ENCODE measurements at regions not wholly inside any gene's neighbourhood (a gene's known extent, or its start where the extent isn't known, plus 50 kb on each side); places are given as distances from the start of the nearest gene placed in this dataset.

- intact Hi-C loops (cut with DNase I), result no loop called here
- Histone ChIP-seq H3K36me3 (no peaks in the 10 kb centered on the region), H3K4me1 (replicated peaks) (no peaks in the 10 kb centered on the region), H3K9me3 (no peaks in the 10 kb centered on the region), H3K4me3 (no peak overlapping the region), H3K27ac (no peak overlapping the region), H3K27me3 (replicated peaks; ENCODE audit: insufficient read depth) (no peaks in the 10 kb centered on the region)
- 86% methylated on average over 7 of the region's 7 CpGs for WGBS
- TF ChIP-seq POLR2A (IDR thresholded peaks at IDR 0.05), result no peak
- no peak for TF ChIP-seq POLR2AphosphoS5 (IDR thresholded peaks at IDR 0.05)
- no peak for TF ChIP-seq CTCF (IDR thresholded peaks at IDR 0.05)
- DNase-seq (ENCODE audit: low spot score), result no peak
Measured at GRCh38 chr1:229883504-229884200, 183.4 kb upstream of the GALNT2 start.

- Histone ChIP-seq H3K27me3 (replicated peaks; ENCODE audit: insufficient read depth) (no peaks in the 10 kb centered on the region), H3K9me3 (no peaks in the 10 kb centered on the region), H3K4me3 (no peak overlapping the region), H3K27ac (no peak overlapping the region), H3K36me3 (no peaks in the 10 kb centered on the region), H3K4me1 (replicated peaks) (no peaks in the 10 kb centered on the region)
- intact Hi-C loops (cut with DNase I), result no loop called here
- no peak for DNase-seq (ENCODE audit: low spot score)
- 53% methylated on average over 4 of the region's 4 CpGs for WGBS
- TF ChIP-seq POLR2AphosphoS5 (IDR thresholded peaks at IDR 0.05), result no peak
- no peak for TF ChIP-seq POLR2A (IDR thresholded peaks at IDR 0.05)
- no peak for TF ChIP-seq CTCF (IDR thresholded peaks at IDR 0.05)
Measured at GRCh38 chr1:229884765-229885164, 182.3 kb upstream of the GALNT2 start.

- no peaks in the 10 kb centered on the region for H3K4me1 ChIP-seq (replicated peaks)
- H3K27ac ChIP-seq, result no peak overlapping the region
- no peaks in the 10 kb centered on the region for H3K27me3 ChIP-seq (replicated peaks; ENCODE audit: insufficient read depth)
- no peaks in the 10 kb centered on the region for H3K9me3 ChIP-seq
- WGBS, result 87% methylated on average over 12 of the region's 12 CpGs
- TF ChIP-seq CTCF (IDR thresholded peaks at IDR 0.05), result no peak
- no peak for TF ChIP-seq POLR2AphosphoS5 (IDR thresholded peaks at IDR 0.05)
- DNase-seq (ENCODE audit: low spot score), result no peak
- no peaks in the 10 kb centered on the region for H3K36me3 ChIP-seq
- no peak overlapping the region for H3K4me3 ChIP-seq
- intact Hi-C loops (cut with DNase I), result no loop called here
Measured at GRCh38 chr1:229885568-229886495, 181.2 kb upstream of the GALNT2 start.

GRCh38 chr1:229886636-229887035, 180.4 kb upstream of the GALNT2 start:
- TF ChIP-seq POLR2A (IDR thresholded peaks at IDR 0.05), result no peak
- TF ChIP-seq CTCF (IDR thresholded peaks at IDR 0.05), result no peak
- TF ChIP-seq POLR2AphosphoS5 (IDR thresholded peaks at IDR 0.05), result no peak
- Histone ChIP-seq H3K27me3 (replicated peaks; ENCODE audit: insufficient read depth) (no peaks in the 10 kb centered on the region), H3K9me3 (no peaks in the 10 kb centered on the region), H3K36me3 (no peaks in the 10 kb centered on the region), H3K4me1 (replicated peaks) (no peaks in the 10 kb centered on the region), H3K27ac (no peak overlapping the region), H3K4me3 (no peak overlapping the region)
- 96% methylated on average over 8 of the region's 8 CpGs for WGBS
- no peak for DNase-seq (ENCODE audit: low spot score)
- intact Hi-C loops (cut with DNase I), result no loop called here

All from prostate gland (tissue), 2 donors.